GM20431 (cell line): ENCODE measurements at regions not wholly inside any gene's neighbourhood (a gene's known extent, or its start where the extent isn't known, plus 50 kb on each side); places are given as distances from the start of the nearest gene placed in this dataset.
"Not testable (repeated sequence)": the region's sequence is repeated elsewhere in the genome, so short reads cannot be mapped to it uniquely, and the experiment has no call there.

Experiments used
- in situ Hi-C: fragments of 300-500 bp; cut with MseI, MboI; formaldehyde crosslinking; loops from one replicate; pipeline ENCODE4 v1.15.0; 2020; ENCODE audit warnings: low sequenced_read_pairs; ENCODE audit not compliant: unreplicated experiment

DNA sequence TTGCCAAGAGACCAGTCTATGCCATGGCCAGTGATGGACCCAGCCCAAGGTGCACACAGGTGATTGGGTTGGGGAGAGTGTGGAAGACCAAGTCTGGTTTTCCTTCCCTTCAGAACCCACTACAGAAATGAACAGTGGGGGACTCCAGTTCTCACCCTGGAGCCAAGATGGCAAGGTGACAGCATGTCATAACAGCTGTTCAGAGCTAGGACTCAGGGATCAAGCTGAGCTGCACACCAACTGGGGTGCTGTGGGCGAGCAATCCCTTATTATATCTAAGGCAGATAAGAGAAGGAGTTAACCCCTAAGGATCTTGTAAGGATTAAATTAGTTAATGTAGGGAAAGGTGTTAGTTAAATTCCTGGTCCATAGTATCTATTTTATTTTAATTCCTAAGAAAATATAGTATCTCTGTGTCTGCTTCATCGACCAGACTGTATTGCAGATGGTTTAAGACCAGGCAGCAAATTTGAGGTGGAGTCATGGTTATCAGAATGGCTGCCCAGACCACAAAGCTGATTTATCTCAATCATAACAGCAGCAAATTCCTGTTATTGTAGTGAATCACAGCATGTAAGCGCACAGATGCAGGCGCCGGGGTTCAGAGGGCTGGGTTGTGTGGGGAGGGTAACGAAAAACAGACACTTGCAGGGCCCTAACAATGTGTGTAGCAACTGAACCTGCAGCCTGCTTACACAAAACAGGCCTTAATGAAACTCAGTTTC, 208.7 kb upstream of the ZNF32 start:
- in situ Hi-C loops: no loop called here

DNA sequence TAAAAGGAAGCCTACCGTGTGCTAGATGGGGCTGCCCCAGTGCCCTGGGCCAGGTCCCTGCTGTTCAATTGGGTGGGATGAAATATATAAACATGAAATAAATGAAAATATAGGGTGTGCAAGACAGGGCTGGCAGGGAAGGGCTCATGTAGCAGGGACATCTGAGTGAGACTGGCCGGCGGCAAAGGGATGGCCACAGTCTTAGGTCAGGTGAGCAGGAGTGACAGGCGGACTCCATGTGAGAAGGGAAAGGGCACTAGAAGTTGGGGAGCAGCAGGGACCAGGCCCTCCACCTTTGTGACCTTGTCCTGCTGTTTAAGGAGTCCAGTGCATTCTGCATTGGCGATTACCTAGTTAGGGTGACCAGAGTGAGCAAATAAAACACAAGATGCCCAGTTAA, 207.6 kb upstream of the ZNF32 start:
- in situ Hi-C loops: no loop called here

DNA sequence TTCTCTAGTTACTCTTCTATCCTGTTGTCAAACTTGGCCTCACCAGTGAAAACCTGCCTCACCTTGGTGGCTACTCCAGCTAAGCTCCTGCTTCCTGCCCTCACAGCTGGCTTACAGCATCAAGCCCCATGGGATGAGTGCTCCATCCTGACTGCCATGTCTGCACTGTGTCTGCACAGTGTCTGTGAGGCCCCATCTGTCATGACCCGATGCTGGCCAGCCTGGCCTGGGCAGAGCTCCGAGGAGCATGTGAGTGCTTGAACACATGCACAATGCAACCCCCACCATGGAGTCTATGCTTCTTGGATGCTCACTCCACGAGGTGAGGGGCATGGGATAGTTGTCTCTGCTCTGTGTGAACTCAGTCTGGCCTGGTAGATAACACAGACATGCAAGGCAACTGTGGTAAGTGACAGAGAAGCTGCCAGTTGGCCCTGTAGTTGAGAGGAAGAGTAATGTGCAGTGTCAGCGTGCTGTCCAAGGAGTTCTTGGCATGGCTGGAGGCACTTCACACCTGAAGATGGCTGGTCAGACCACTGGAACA, 207.1 kb upstream of the ZNF32 start:
- in situ Hi-C loops: no loop called here

DNA sequence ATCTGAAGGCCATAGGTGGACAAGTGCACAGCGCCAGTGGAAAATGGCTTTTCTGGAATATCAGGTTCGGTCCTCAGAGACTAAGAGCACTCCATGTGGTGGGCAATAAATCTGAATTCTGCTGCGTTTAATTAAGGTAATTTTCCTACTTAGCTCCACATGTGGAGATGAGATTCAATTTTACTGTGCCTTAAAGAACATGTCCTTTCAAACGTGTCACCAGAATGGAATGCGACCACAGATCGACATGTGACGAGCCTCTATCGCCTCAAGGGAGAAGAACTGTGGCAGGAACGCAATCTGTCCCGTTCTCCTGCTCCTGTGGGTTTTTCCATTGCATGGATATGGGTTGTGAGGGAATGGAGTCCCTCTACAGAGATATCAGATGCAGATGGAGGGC, 205.3 kb upstream of the ZNF32 start:
- in situ Hi-C loops: no loop called here

DNA sequence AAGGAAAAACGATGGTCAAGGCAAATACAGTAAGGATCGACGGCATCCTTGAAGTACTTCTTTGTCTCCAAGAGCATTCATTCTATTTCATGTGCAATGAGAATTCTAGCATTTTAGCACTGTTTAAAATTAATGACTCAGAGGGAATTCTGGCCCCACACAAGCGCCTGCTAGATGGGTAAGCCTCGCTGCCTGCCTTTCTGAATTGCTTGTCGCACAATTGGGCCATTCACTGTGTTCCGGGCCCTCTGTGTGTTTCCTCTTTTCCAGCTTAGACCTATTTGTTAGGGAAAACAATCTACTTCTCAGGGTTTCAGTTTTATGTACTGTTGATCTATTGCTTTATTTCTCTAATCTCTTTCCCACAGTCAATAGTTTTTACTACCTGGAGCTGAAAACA, 204.7 kb upstream of the ZNF32 start:
- in situ Hi-C loops: no loop called here

DNA sequence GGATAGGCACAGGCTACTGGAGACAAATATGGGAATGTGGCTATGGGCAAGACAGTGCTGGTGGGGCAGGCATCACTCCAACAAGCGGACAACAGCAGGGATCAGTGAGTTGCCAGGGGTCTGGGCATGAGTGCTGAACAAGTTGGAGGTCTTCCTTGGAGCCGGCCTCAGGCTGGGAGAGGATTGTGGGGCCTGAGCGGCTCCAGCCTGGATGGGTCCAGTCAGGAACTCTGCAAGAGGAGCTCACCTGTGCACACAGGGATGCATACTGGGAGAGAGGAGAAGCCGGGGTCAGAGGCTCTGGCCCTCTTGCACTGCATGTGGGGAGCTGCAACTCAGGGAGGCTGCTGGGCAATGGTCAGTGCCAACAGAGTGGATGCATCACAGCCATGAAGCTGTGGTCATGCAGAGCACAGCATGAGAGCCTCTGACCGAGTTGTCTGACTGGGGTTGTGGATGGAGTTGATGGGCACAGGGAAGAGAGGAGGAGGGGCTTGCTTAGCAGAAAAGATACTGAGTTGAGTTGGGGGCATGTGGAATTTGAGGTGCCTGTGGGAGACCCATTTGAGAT, 204.0 kb upstream of the ZNF32 start:
- in situ Hi-C loops: no loop called here

DNA sequence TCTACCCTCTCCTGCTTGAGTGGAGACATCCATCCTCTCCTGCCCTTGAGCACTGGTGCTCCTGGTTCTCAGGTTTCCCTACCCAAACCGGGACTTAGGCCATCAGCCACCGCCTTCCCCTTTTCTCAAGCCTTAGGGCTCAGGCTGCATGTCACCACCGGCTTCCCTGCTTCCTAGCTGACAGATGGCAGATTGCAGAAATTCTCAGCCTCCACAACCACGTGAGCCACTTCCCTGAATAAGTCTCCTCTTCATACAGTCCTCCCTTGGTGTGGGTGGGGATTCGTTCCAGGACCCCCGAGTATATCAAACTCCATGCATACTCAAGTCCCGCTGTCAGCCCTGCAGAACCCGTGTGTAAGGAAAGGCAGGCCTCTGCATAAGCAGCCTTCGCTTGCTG, 203.5 kb upstream of the ZNF32 start:
- in situ Hi-C loops: no loop called here

DNA sequence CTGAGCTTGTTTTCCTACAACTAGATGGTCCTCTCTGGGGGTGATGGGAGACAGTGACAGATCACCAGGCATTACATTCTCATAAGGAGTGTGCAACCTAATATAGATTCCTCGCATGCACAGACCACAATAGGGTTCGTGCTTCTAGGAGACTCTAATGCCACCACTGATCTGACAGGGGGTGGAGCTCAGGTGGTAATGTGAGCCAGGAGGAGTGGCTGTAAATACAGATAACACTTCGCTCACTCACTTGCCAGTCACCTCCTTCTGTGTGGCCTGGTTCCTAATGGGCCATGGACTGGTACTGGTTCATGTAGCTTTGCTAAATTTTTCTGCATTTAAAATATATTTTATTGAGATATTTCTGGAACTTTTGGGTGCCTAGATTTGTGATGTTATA, 202.3 kb upstream of the ZNF32 start:
- in situ Hi-C loops: no loop called here

DNA sequence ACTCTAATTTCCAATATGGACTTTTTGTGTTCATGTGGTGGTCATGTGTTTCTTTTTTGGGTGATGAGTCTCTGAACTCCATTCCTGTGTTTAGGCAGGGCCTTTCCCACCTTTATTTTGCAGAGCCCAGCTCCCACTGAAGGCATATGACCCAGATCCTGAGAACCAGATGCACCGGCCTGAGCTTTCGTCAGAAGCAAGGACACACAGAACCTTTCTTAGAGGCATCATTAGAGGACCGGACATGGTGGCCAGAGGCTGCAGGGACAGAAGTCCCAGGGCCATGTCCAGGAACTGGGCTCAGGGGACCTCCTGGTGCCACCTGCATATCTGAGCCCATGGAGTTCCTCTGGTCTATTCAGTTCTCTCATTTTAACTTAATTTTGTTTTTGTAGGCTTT, 200.9 kb upstream of the ZNF32 start:
- in situ Hi-C loops: no loop called here

DNA sequence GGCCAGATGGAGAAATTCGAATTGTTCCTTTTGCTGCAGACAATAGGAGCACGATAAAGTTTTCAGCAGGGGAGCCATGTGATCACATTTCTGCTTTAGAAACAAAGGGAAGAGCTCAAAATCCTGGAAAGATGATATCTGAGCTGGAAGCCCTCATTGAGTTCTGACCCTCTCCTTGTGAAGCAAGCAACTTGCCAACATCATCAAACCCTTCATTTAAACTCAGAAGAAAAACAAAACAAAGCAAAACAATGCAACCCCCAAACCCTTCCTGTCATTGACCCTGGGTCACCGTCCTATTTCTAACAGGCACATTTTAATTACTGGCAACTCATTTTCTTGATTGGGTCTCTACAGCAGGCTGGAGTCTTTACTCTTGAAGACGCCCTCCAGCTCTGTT, 198.3 kb upstream of the ZNF32 start:
- in situ Hi-C loops: no loop called here

DNA sequence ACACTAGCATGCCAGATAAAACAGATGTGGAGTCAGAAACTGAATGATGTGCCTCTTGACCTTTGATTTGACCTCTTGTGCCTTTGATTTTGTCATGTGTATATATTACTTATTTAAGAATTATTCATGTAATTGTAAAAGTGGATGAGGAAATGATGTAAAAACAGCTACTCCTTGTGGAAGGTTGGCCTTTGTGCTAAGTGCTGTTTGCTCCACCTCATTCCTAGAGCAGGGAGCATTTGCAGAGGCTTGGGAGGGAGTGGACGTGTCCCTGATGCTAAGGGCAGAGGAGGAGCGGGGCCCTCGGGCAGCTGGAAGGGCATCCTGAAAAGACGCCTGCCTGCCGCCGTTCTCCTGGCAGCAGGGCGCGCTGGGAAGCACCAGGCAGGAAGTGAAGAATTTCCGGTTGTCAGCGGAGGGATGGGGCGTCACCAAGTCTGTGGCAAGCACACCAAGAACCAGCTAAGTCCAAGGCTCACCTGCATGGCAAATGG, 197.6 kb upstream of the ZNF32 start:
- in situ Hi-C loops: no loop called here

DNA sequence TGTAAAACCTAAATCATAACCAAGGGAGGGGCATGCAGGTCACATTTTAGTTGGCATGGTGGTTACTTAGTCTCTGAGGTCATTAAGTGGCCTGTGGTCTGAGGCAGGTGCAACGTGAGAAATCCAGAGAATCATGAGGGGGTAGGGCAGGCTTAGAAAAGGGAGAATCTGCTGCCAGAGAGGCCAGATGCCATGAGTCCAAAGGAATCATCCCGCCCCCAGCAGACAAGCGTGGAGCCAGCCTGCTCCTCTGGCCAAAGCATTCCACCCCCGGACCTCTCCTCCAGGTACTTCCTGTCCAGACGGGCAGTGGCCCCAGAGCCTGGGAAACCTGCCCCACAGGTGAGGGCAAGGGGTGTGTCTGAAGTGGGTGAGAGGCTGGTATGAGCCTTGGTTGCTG, 196.4 kb upstream of the ZNF32 start:
- in situ Hi-C loops: no loop called here

DNA sequence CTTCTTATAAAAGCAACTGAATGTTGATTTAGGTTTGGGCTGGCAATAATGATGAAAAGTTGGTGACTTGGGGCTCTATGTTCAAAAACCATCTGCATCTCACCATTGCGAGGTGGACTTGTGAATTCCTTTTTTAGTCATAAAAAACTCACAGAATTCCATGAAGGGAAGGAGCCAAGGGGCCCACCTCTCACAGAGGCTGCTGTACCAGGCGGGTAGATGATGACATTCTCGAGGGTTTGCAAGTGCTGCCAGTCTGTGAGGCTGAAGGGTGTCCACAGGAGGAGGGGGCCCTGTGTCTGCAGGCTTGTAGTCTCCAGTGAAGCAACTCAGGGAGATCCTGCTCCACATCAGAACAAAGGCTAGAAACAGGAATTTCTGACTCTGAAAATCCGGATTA, 195.5 kb upstream of the ZNF32 start:
- in situ Hi-C loops: no loop called here

DNA sequence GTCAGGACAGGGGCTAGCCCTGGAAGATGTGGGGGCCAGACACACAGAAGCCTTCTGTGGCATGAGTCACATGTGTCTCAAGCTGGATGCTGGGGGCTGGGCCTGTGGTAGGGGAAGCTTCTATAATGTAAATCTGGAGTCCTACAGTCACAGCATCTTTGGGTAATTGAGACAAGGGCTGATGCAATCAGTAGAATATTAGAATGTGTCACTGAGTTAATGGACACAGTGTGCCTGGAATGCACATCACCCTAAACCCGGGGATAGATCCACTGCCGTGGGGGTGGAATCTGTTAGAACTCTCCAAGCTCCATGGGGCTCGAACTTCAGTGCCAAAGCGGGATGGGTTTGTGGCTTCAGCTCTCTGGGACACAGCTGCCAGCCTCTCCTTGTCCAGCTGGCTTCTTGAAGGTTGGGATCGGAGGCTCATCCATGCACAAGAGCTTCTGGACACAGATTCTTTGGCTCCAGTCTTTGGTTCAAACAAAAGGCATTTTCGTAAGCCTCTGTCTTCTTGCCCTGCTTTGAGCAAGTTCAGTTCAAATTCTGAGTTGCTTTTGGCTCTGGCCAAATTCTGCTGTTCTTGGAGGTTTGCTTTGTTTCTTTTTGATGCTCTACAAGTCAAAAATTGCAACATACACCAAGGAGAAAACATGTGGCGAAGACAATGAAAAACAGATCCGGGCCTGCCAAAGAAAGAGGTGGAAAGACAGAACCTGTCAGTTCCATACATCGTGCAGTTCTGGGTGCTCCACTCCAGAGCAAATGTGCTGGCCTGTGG, 194.8 kb upstream of the ZNF32 start:
- in situ Hi-C loops: no loop called here

DNA sequence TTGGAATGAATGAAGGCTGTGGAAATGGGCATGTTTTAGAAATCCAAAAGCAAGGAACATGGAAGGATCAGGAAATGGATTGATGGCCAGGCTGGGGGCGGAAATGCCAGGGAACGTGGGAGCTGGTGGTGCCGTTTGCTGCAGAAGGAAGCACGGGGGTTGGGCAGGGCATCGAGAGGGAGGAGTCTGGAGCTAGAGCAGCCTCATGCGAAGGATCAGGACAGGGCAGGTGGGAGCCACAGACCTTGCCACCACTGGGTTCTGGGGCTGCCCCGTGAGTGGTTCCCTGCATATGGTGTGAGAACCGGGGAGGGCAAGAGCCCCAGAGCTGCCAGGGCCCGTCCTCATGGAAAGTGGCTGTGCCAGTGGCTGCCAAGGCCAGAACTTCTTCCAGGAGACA, 193.8 kb upstream of the ZNF32 start:
- in situ Hi-C loops: no loop called here

DNA sequence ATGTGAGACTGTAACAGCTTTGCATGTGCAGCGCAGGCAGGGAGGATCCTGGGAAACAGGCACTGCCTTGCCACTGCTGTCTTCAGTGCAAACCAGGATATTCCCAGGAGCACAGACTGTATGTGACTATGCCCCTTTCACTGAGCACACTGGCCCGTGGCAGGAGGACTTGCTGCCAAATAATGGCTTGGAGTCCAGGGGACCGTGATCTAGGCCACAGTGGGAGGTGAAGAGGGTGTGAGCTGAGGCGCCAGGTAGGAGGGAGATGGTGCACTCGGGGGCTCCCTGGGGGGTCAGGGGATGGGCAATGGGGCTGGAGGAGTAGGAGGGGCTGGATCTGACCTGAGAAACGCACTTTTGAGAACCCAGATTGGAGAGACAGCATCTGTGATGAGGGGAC, 193.4 kb upstream of the ZNF32 start:
- in situ Hi-C loops: no loop called here

DNA sequence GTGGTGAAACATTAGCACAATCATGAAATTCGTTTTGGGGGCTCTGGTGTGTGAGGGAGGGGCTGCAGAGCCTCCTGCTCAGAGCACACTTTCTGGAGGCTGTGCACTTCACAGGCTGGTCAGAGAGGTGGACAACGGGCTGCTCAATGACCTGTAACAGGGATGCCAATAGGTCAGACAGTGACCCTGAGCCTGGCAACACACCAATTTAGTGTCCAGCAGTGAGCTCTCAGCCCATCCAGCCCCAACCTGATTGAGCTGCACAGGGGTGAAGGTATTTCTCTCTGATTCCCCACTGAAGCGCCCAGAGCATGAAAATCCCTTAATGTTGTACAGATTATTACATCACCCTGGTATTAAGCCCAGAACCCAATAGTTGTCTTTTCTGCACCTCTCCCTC, 191.3 kb upstream of the ZNF32 start:
- in situ Hi-C loops: no loop called here

DNA sequence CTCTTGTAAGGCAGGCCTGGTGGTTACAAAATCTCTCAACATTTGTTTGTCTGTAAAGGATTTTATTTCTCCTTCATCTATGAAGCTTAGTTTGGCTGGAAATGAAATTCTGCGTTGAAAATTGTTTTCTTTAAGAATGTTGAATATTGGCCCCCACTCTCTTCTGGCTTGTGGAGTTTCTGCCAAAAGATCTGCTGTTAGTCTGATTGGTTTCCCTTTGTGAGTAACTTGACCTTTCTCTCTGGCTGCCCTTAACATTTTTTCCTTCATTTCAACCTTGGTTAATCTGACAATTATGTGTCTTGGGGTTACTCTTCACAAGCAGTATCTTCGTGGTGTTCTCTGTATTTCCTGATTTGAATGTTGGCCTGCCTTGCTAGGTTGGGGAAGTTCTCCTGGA, 186.1 kb upstream of the ZNF32 start:
- in situ Hi-C loops: not testable (repeated sequence)

DNA sequence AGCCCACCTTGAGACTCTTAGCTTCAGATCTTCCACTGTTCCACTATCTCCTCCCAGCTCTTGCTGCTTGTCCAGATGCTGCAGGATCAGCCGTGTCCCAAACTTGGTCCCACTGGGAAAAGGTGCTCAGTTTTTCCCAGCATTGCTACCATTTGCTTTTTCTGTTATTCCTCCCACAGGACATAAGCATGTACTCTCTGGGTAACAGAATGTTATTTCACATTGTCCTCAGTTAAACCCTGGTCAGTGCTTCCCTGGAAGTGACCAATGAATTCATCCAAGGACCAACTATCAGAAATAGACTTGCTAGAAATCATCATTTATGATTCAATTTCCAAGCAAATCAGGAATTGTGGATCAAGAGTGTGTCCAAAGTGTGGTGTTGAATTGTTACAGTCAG, 179.2 kb upstream of the ZNF32 start:
- in situ Hi-C loops: no loop called here

DNA sequence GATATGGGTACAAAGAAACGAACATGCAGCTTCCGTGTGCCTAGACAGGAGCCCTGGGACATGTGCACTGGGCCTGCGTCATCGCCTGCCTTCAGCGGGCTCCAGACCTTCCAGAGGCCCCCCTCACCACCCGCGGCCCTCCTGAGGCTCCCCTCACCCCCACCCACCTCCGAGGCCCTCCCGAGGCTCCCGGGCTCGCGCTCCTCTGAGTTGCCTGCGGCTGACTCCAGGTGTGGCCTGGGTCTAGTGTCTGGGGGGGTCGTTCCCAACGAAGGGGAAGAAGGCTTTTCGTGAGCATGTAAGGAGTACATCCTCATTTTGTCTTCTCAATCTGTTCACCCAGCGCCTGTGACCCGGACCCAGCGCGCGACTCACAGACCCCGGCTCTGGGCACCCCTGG, 177.3 kb upstream of the ZNF32 start:
- in situ Hi-C loops: no loop called here

DNA sequence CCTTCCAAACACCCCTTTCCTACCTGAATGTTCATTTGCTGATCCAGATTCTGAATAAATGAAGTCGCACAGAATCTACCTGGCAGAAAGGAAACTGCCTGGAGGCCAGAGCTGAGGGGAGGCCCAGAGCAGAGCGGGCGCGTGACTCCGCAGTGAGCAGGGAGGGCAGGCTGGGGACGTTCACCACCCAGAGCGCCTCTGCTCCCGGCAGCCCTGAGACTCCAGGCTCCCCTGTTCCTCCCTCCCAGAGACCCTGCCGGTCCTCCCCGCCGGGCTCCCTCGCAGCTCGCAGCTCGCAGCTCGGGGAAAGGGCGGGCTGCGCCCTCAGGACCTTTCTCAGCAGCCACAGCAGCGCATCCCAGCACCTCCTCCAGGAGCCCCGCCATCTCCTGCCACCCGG, 176.7 kb upstream of the ZNF32 start:
- in situ Hi-C loops: no loop called here
